ENCODE measurements at regions not wholly inside any gene's neighbourhood (a gene's known extent, or its start where the extent isn't known, plus 50 kb on each side); places are given as distances from the start of the nearest gene placed in this dataset.

DNA sequence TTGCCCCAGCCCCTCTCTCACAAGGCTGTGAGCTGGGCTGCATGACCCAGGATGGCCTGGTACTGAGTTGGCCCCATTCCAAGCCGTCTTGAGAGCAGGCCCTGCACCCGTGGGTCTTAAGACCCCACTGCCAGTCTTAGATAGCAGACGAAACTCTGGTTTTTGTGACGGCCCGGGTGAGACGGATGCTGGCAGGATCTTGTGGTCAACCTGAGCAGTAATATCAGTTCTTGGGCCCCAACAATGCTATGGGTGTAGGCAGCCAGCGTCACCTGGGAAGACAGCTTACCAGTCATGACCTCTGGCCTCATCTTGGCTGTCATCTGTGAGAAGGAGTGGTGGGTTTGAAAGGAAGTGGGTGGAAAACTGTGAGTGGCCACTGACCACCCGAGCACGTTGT lies 305.8 kb downstream of the ARRDC4 start:
- DNase-seq (no peak), ATAC-seq (no peak)
- H3K4me3 ChIP-seq: no peak overlapping the region
- no peaks in the 10 kb centered on the region for H3K4me1 ChIP-seq (ENCODE audit: low read depth)
- no peaks in the 10 kb centered on the region for H3K9me3 ChIP-seq
- TF ChIP-seq CTCF (IDR thresholded peaks at IDR 0.05): no peak
- H3K36me3 ChIP-seq (ENCODE audit: low read depth): no peaks in the 10 kb centered on the region
- intact Hi-C loops (cut with DNase I, micrococcal nuclease): no loop called here

GRCh38 chr15:98268163-98268562 lies 307.7 kb downstream of the ARRDC4 start:
- no peak for TF ChIP-seq CTCF (IDR thresholded peaks at IDR 0.05)
- intact Hi-C loops (cut with DNase I, micrococcal nuclease): no loop called here
- no peak for ATAC-seq
- Histone ChIP-seq H3K4me3 (no peak overlapping the region), H3K4me1 (ENCODE audit: low read depth) (no peaks in the 10 kb centered on the region), H3K9me3 (no peaks in the 10 kb centered on the region), H3K36me3 (ENCODE audit: low read depth) (no peaks in the 10 kb centered on the region)
- DNase-seq: no peak

DNA sequence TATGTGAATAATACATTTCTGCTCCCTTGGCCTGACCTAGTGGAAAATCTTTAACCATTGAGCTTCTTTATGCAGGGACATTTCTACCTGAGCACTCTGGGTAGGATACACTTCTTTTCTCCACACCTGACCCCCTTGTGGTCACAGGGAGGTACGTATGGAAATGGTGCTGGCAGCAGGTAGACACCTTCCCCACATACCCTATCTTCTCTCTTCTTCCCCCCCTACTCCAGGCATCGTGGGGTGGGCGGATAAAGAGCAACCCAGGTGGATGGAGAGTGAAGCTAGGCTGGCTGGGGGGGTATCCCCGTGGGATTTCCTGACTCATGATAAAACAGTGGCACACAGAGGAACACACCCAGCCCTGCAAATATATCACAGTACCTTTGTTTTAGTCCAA lies 312.1 kb downstream of the ARRDC4 start:
- Histone ChIP-seq H3K4me3 (no peak overlapping the region), H3K9me3 (no peaks in the 10 kb centered on the region), H3K36me3 (ENCODE audit: low read depth) (no peaks in the 10 kb centered on the region), H3K4me1 (ENCODE audit: low read depth) (no peaks in the 10 kb centered on the region)
- ATAC-seq (no peak), DNase-seq (no peak)
- no peak for TF ChIP-seq CTCF (IDR thresholded peaks at IDR 0.05)
- intact Hi-C loops (cut with DNase I, micrococcal nuclease): no loop called here

GRCh38 chr15:98276018-98276417 lies 315.5 kb downstream of the ARRDC4 start:
- intact Hi-C loops (cut with DNase I, micrococcal nuclease): no loop called here
- H3K9me3 ChIP-seq: no peaks in the 10 kb centered on the region
- H3K4me1 ChIP-seq (ENCODE audit: low read depth): no peaks in the 10 kb centered on the region
- no peak for ATAC-seq
- no peaks in the 10 kb centered on the region for H3K36me3 ChIP-seq (ENCODE audit: low read depth)
- TF ChIP-seq CTCF (IDR thresholded peaks at IDR 0.05): no peak
- no peak overlapping the region for H3K4me3 ChIP-seq
- no peak for DNase-seq

DNA sequence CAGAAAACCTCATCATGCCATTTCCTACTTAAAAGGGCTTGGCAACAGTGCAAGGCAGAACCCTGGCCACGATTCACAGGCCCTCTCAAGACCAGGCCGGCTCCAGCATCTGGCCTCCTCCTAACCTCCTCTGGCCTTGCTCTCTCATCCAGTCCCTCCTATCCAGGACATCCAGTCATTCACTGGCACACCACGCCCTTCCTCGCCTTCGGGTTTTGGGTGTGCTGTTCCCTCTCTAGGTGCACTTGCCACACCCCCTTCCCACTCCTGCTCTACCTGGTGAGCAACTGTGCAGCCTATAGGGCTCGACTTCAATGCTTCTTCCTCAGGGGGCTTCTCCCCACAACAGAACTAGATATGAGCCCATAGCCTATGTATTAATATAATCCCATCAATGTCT lies 317.1 kb downstream of the ARRDC4 start:
- H3K9me3 ChIP-seq: no peaks in the 10 kb centered on the region
- no peaks in the 10 kb centered on the region for H3K36me3 ChIP-seq (ENCODE audit: low read depth)
- no peaks in the 10 kb centered on the region for H3K4me1 ChIP-seq (ENCODE audit: low read depth)
- DNase-seq (no peak), ATAC-seq (no peak)
- TF ChIP-seq CTCF (IDR thresholded peaks at IDR 0.05): no peak
- no peak overlapping the region for H3K4me3 ChIP-seq
- intact Hi-C loops (cut with DNase I, micrococcal nuclease): no loop called here

GRCh38 chr15:98280284-98280975 lies 319.9 kb downstream of the ARRDC4 start:
- no peaks in the 10 kb centered on the region for H3K4me1 ChIP-seq (ENCODE audit: low read depth)
- H3K9me3 ChIP-seq: no peaks in the 10 kb centered on the region
- no peak overlapping the region for H3K4me3 ChIP-seq
- TF ChIP-seq CTCF (IDR thresholded peaks at IDR 0.05): no peak
- ATAC-seq (no peak), DNase-seq (no peak)
- H3K36me3 ChIP-seq (ENCODE audit: low read depth): no peaks in the 10 kb centered on the region
- intact Hi-C loops (cut with DNase I, micrococcal nuclease): no loop called here
